Thoracic aorta (tissue), 2 donors: ENCODE measurements at regions not wholly inside any gene's neighbourhood (a gene's known extent, or its start where the extent isn't known, plus 50 kb on each side); places are given as distances from the start of the nearest gene placed in this dataset.

Experiments used
- ATAC-seq: fragments of 150-250 bp; one replicate; pipeline ENCODE4 v1.8.0; 2017; ENCODE audit warnings: low read depth; ENCODE audit not compliant: insufficient number of reproducible peaks, low FRiP score
- DNase-seq: peaks from one replicate; pipeline ENCODE4 v3.0.0-alpha.2; 2020; ENCODE audit warnings: low spot score
- H3K27ac ChIP-seq, 2 donors: fragments of 200-600 bp; sonication (generic); 1 replicate in 1 of 2; 2 replicates in 1 of 2; pipeline ENCODE4 v1.5.1; 2016; ENCODE audit warnings: mild to moderate bottlenecking in 2 of 2, moderate library complexity in 2 of 2
- H3K27me3 ChIP-seq: fragments of 200-600 bp; sonication (generic); replicated peaks from 2 replicates; pipeline ENCODE4 v1.6.0; 2016; ENCODE audit warnings: mild to moderate bottlenecking; ENCODE audit not compliant: insufficient read depth
- H3K36me3 ChIP-seq: fragments of 200-600 bp; sonication (generic); one replicate; pipeline ENCODE4 v1.5.1; 2016
- H3K4me1 ChIP-seq, 2 donors: fragments of 200-600 bp; sonication (generic); 1 replicate in 1 of 2; 2 replicates in 1 of 2; pipeline versions ENCODE4 v1.5.1 to v1.6.0; 2016; ENCODE audit warnings: low read depth in 2 of 2, mild to moderate bottlenecking in 1 of 2; ENCODE audit not compliant: control insufficient read depth in 1 of 2
- H3K4me3 ChIP-seq: fragments of 200-600 bp; sonication (generic); 2 replicates; pipeline ENCODE4 v1.5.1; 2016; ENCODE audit warnings: mild to moderate bottlenecking
- H3K9me3 ChIP-seq: fragments of 200-600 bp; sonication (generic); 2 replicates; pipeline ENCODE4 v1.5.1; 2016
- TF ChIP-seq, protein P1 (sequence below): fragments of 200-600 bp; sonication (generic); IDR thresholded peaks from one replicate; pipeline ENCODE4 v1.5.1; 2019; ENCODE audit warnings: antibody characterized with exemption

DNA sequence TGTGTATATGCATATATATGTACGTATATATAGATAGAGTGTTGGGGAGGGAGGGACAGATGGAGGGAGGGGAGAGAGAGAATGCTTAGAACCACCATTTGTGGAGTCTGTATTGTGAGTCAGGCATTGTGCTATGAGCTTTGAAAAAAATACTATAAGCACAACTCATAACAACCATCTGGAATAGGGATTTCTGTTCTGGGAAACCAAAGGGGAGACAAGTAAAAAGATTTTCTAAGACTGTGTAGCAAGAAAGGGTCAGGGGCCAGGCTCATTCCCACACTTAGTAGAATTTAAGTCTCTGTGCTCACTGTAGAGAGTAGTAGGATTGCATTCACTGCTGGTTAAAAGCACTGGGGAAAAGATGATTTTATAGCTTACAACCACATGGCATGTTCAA is 202.3 kb upstream of the SGCD start:
- DNase-seq (no peak), ATAC-seq (no peak)
- Histone ChIP-seq H3K27ac (no peak overlapping the region), H3K36me3 (no peaks in the 10 kb centered on the region), H3K4me3 (no peak overlapping the region), H3K4me1 (no peaks in the 10 kb centered on the region), H3K9me3 (no peaks in the 10 kb centered on the region), H3K27me3 (no peaks in the 10 kb centered on the region)
- TF ChIP-seq, protein P1, sequence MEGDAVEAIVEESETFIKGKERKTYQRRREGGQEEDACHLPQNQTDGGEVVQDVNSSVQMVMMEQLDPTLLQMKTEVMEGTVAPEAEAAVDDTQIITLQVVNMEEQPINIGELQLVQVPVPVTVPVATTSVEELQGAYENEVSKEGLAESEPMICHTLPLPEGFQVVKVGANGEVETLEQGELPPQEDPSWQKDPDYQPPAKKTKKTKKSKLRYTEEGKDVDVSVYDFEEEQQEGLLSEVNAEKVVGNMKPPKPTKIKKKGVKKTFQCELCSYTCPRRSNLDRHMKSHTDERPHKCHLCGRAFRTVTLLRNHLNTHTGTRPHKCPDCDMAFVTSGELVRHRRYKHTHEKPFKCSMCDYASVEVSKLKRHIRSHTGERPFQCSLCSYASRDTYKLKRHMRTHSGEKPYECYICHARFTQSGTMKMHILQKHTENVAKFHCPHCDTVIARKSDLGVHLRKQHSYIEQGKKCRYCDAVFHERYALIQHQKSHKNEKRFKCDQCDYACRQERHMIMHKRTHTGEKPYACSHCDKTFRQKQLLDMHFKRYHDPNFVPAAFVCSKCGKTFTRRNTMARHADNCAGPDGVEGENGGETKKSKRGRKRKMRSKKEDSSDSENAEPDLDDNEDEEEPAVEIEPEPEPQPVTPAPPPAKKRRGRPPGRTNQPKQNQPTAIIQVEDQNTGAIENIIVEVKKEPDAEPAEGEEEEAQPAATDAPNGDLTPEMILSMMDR, result no peak

DNA sequence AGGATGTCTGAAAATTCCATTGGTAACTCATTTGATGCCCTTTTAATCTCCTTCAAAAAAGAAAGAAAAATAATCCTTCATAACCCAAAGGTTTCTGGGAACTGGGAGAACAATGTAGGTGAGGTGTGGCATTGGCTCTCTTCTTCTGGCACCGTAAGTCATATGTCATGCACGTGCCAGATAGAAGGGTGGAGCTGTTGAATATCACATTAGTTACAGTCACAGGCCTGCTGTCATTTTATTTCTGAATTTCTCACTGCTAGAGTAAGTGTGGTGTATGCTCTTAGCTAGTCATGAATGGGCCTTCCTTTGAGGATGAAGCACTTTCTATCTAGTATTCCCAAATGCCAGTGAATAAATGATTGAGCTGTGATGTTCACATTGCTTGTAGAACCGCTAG is 201.8 kb upstream of the SGCD start:
- no peaks in the 10 kb centered on the region for H3K36me3 ChIP-seq
- TF ChIP-seq, protein P1, result no peak
- no peak overlapping the region for H3K27ac ChIP-seq
- H3K27me3 ChIP-seq, result no peaks in the 10 kb centered on the region
- ATAC-seq, result no peak
- H3K4me1 ChIP-seq, result no peaks in the 10 kb centered on the region
- DNase-seq, result no peak
- H3K9me3 ChIP-seq, result no peaks in the 10 kb centered on the region
- no peak overlapping the region for H3K4me3 ChIP-seq

- no peak for ATAC-seq
Measured at GRCh38 chr5:156126716-156127115, 200.2 kb upstream of the SGCD start.

DNA sequence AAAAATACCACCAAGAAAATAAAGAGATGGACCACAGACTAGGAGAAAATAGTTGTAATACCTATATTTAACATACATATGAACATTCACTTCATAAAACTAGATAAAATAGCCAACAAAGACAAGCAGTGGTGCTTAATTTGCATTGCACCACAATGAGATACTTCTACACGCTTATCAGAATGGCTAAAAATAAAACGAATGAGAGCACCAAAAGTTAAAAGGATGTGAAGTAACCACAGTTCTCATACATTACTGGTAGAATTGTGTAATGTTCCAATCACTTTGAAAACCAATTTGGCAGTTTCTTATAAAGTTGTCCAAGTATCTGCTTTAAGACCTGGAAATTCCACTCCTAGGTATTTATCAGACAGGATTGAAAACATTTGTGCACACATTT is 198.9 kb upstream of the SGCD start:
- ATAC-seq, result no peak
- no peak overlapping the region for H3K4me3 ChIP-seq
- TF ChIP-seq, protein P1, result no peak

More at GRCh38 chr5:156126716-156127115, 200.2 kb upstream of the SGCD start:
- Histone ChIP-seq H3K27me3 (no peaks in the 10 kb centered on the region), H3K36me3 (no peaks in the 10 kb centered on the region), H3K4me3 (no peak overlapping the region), H3K27ac (no peak overlapping the region), H3K9me3 (no peaks in the 10 kb centered on the region), H3K4me1 (no peaks in the 10 kb centered on the region)
- DNase-seq, result no peak
- TF ChIP-seq, protein P1, result no peak

DNA sequence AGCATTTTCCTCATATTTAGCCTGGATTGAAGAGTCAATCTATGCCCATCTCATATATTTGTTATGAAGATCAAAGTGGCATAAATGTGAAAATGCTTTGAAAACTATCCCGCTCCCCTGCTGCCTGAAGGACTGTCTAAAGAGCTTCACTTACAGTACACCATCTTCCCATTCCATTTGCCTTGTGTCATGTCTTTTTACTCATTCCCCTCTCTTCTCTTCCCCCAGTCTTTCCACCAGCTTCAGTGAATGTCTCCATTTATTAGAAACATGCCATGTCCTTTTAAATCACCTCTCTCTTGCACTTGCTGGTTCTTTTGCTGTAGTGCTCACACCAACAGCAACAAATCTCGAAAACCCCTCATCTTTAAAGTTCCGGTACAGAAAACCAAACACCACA is 192.7 kb upstream of the SGCD start:
- H3K9me3 ChIP-seq, result no peaks in the 10 kb centered on the region
- H3K4me3 ChIP-seq, result no peak overlapping the region
- no peak overlapping the region for H3K27ac ChIP-seq
- H3K36me3 ChIP-seq, result no peaks in the 10 kb centered on the region
- no peak for DNase-seq
- TF ChIP-seq, protein P1, result no peak
- no peaks in the 10 kb centered on the region for H3K27me3 ChIP-seq
- no peaks in the 10 kb centered on the region for H3K4me1 ChIP-seq
- no peak for ATAC-seq

More for the DNA sequence above, 198.9 kb upstream of the SGCD start:
- H3K36me3 ChIP-seq, result no peaks in the 10 kb centered on the region
- no peak for DNase-seq
- no peaks in the 10 kb centered on the region for H3K27me3 ChIP-seq
- H3K9me3 ChIP-seq, result no peaks in the 10 kb centered on the region
- H3K27ac ChIP-seq, result no peak overlapping the region
- H3K4me1 ChIP-seq, result no peaks in the 10 kb centered on the region
